Right forelimb (tissue), 1 donor: ENCODE measurements at regions not wholly inside any gene's neighbourhood (a gene's known extent, or its start where the extent isn't known, plus 50 kb on each side); places are given as distances from the start of the nearest gene placed in this dataset.
A peak's percentile ranks its signal among the peaks of the same experiment; 100 is the strongest.
"Not testable (repeated sequence)": the region's sequence is repeated elsewhere in the genome, so short reads cannot be mapped to it uniquely, and the experiment has no call there.

Experiments used
- DNase-seq: peaks from one replicate; pipeline ENCODE4 v3.0.0-alpha.2; 2018

DNA sequence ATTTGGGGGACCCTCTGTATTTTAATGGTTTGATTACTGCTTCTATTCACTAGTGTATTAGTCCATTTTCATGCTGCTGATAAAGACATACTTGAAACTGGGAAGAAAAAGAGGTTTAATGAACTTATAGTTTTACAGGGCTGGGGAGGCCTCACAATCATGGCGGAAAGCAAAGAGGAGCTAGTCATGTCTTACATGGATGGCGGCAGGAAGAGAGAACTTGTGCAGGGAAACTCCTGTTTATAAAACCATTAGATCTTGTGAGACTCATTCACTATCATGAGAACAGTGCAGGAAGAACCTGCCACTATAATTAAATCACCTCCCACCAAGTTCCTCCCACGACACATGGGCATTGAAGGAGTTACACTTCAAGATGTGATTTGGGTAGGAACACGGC is 464.5 kb upstream of the RGS18 start:
- no peak for DNase-seq

DNA sequence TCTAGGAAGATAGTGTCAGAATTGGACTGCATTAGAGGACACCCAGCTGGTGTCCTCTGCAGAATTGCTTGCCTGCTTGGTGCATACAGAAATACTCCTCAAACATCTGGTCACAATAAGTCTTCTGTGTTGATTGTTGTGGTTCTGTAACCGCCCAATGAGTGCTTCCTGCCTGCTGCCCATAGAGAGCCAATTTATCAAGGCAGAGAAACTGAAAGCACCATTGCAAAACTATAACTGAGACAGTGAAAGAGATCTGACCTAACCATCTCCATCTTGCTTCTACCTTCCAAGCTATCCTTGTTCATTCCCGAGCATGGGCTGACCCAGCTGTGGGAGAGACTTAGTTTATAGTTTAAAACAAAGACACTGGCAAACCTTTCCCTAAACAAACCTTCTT is 462.4 kb upstream of the RGS18 start:
- DNase-seq, result no peak

DNA sequence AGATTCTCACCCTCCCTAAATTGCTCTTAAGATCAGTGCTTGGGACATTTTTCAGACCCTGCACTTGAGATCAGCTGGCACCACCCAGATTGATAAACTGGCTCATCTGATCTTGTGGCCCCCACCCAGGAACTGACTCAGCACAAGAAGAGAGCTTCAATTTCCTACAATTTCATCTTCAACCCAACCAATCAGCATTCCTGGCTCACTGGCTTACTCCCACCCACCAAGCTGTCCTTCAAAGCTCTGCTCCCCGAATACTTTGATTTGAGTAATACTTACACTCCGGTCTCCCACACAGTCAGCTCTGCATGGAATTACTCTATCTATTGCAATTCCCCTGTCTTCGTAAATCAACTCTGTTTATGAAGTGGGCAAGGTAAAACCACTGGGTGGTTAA is 461.9 kb upstream of the RGS18 start:
- DNase-seq, result no peak

DNA sequence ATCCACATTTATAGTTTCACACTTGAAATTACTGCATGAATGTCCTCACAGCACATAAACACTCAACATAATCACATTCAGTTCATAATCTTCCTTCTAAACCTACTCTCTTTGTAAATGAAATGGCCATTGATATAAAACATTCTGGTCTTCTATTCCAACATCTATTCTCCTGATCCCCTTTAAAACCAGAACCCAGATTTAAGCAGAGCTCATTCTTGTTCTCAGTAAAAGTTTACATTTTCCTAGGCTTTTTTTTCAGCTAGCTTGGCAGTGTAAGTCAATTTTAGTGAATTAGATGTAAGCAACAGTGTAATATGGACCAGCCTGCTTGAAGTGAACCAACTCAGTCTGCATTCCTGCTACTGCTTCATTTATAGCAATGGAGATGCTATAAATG is 460.7 kb upstream of the RGS18 start:
- no peak for DNase-seq

DNA sequence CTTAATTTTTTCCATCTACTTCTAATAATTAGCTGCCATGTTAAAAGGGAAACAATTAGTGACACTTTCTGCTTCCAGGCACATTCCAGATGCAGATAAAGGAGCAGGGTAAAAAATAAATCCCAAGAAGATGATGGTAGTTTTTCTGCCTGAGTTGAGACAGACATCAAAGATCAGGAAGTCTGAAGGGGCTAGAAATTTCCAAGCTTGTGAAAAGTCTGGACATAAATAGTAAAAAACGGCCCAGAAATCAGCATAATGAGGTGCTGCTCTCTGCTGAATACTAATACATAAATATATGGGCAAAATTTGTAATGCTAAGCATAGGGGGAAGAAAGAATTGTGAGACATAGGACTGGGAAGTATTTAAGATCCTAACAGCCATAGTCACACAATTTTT is 460.0 kb upstream of the RGS18 start:
- DNase-seq, result no peak

DNA sequence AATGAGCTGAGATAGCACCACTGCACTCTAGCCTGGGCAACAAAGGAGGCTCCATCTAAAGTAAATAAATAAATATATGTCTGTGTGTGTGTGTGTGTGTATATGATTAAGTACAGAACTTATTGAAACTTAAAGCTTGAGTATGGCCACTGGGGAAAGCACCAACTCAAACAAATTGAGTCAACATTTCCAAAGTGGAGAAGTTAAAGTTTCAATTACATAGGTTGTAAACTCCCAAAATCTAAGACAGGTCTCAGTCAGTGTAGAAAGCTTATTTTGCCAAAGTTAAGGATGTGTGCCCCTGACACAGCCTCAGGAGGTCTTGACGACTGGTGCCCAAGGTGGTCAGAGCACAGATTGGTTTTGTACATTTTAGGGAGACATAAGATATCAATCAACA is 458.9 kb upstream of the RGS18 start:
- DNase-seq, result no peak

DNA sequence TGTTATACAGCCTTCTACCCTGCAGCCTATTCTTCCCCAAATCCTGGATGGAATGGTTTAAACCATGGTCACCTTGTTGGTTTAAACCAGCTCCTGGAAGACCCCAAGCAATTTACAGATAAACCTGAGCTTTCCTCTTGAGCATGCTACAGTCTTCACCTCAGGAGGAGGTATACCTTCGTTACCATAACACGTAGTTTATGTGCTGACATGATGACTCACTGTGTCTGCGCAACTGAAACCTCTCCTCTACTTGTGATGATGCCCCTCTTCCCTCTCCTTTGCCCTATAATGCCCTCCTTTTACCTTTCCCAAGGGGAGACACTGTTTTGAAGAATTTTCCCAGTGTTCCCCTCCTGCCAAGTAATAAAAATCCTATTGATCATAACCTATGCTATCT is 457.3 kb upstream of the RGS18 start:
- no peak for DNase-seq

DNA sequence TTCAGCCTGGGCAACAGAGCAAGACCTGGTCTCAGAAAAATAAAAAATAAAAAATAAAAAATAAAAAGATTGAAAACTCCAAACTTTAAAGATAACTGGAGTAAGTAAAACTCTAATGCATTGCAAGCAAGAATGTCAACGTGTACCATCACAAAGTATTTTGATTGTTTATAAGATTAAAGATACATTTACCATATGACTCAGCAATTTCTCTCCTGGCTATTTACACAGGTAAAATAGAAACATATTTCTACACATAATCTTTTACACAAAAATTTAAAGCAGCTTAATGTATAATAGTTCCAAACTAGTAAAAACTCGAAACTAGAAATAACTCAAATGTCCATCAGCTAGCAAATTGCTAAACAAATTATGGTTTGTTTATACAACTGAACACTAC is 456.1 kb upstream of the RGS18 start:
- no peak for DNase-seq

DNA sequence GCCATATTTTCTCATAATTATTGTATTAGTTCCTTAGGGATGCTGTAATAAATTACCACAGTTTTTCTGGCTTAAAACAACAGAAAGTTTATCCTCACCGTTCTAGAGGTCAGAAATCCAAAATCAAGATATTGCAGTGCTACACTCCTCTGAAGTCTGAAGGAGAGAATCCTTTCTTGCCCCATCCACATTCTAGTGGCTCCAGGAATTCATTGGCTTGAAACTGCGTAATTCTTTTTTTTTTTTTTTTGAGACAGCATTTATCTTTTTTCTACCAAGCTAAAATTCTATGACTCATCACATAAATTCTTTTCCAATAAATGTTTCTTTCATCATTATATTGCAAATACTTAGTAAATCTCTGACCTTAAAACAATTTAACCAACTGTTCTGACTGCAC is 451.0 kb upstream of the RGS18 start:
- no peak for DNase-seq

DNA sequence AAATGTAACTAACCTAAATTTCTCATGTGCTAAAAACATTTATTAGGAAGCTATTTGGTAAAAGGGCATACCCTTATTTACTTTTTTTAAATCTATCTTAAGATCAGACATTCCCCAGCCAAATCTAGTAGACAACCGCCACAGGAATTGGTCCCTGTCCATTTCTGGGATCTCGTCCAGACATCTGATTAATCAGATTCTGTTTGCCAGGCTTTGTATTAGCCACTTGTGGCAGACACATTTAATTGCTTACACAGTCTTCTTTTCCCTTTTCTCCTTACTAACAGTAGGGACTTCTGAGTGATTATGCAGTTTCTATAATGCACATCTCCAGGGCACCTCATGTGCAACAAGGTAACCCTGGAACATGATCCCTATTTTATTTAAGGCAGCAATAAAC is 449.0 kb upstream of the RGS18 start:
- DNase-seq, result no peak

DNA sequence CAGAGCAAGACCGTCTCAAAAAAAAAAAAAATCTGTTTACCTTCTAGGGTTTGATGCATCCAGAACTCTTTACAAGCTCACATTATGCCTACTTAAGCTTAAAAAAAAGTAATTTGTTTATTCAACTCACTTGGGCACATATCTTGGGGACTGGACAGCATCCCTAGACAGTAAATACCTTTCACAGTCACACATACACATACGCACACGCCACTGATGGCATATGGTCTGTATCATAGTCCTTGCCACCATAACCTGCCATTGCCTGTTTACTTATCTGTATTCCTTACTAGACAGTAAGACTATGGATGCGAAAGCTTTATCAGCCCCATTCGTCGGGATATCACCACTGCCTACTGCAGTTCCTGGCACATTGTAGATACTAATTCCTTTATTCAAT is 446.3 kb upstream of the RGS18 start:
- no peak for DNase-seq

DNA sequence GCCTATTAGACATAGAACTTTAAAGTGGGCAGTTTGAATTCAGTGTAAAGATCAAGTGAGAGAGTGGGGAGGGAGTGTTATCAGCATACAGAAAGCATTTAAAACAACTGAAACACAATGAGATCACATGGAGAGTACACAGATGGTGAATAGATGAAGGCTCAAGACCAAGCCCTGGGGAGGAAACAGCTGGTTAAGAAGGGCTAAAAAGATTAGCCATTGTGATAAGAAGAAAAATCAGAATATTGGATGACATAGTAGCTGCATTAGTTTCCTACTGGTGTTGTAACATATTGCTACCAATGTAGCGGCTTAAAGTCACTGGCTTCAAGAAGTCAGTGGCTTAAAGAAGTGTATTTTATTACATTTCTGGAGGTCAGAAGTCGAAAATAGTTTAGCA is 443.4 kb upstream of the RGS18 start:
- DNase-seq, result no peak

DNA sequence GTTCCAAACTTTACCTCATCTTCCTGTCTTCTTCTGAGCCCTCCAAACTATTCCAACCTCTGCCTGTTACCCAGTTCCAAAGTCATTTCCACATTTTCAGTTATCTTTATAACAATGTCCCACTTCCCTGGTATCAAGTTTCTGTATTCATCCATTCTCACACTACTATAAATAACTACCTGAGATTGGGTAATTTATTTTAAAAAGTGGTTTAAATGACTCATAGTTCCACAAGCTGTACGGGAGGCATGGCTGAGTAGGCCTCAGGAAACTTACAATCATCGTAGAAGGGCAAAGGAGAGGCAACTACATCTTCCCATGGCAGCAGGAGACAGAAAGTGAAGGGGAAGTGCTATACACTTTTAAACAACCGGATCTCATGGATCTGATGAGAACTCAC is 428.5 kb upstream of the RGS18 start:
- no peak for DNase-seq

DNA sequence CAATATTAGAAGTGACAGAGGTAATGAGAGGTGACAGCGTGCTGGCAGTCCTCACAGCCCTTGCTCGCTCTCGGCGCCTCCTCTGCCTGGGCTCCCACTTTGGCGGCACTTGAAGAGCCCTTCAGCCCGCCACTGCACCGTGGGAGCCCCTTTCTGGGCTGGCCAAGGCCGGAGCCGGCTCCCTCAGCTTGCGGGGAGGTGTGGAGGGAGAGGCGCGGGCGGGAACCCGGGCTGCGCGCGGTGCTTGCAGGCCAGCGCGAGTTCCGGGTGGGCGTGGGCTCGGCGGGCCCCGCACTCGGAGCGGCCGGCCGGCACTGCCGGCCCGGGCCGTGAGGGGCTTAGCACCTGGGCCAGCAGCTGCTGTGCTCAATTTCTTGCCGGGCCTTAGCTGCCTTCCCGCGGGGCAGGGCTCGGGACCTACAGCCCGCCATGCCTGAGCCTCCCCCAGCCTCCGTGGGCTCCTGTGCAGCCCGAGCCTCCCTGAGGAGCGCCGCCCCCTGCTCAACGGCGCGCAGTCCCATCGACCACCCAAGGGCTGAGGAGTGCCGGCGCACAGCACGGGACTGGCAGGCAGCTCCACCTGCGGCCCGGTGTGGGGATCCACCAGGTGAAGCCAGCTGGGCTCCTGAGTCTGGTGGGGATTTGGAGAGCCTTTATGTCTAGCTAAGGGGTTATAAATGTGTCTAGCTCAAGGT is 426.5 kb upstream of the RGS18 start:
- DNase-seq, result not testable (repeated sequence)

DNA sequence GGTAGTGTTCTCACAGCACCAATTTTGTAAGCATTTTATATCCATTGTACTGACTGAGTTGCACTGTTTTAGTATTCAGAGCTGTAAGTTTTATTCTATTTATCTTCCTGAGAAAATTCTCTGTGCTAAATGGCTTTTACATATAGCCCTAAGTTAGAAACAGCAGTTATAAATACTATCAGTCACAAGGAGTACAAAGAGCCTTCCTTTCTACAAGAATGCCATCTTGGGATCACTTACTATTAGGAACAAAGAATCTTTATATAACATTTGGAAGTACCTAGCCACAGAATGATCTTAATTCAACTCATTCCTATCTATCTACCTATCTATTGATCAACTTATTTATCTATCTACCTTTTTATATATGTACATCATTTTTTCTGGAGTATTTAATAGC is 423.9 kb upstream of the RGS18 start:
- no peak for DNase-seq

DNA sequence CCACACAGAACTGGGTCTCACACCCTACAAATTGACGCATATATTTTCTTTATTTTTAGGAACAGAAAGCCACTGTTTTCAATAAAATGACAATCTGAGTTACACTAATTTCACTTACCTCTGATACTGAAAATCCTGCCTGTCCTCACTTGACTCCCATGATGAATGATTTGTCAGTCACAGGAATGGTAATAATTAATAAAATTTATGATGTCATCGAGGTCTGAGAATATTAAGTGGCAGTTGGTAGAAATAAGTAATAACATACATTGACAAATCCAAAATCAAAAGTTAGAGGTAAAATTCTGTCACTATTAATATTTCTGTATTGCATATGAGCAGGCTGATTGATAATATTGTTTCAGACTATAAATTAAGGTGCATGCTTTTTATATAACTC is 418.7 kb upstream of the RGS18 start:
- DNase-seq, result no peak

DNA sequence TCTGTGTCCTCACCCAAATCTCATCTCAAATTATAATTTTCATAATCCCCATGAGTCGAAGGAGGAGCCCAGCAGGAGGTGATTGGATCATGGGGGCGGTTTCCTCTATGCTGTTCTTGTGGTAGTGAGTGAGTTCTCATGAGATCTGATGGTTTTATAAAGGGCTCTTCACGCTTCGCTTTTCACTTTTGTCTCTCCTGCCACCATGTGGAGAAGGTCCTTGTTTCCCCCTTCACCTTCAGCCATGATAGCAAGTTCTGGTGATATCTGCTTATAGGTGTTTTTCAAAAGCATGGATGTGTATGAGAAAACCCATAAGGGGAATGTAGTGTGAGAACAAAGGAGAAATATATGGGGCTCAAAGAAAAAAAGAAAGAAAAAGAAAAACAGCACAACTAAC is 405.9 kb upstream of the RGS18 start:
- DNase-seq, result no peak

DNA sequence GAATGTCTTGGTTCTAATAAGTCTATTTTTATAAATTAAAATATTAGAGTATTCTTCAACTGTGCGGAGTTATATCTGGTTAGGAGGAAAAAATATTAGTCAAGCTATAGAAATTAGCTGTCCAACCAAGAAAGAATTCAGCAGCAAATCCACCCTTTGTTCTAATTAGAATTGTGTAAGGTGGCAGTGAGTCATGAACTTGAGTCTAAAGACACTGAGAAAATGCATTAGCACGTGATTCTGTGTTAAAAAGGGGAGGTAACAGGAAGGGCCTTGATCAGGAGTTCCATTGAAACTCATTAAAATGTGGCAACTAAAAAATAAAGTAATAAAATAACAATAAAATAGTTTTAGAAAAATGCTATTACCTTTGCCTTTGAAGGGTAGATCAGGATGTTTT is 398.2 kb upstream of the RGS18 start:
- DNase-seq, result no peak

DNA sequence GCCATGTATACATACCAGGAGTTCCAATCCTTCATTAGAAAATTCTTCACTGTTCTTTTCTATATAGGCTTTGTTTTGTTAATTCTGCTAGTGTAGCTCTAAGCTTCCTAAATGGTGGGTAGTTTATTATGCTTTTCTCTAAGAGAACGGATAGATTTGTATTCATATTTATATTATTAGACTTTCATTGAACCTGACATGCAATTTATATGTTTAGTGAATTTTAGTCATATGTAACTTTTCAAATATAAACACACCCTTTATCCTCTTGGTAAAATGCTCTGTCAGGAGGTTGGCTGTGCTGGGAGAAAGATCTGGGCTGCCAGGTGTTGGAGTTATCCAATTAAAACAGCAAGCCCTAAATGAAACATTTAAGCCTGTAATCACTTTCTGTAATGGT is 369.7 kb upstream of the RGS18 start:
- DNase-seq, result no peak

DNA sequence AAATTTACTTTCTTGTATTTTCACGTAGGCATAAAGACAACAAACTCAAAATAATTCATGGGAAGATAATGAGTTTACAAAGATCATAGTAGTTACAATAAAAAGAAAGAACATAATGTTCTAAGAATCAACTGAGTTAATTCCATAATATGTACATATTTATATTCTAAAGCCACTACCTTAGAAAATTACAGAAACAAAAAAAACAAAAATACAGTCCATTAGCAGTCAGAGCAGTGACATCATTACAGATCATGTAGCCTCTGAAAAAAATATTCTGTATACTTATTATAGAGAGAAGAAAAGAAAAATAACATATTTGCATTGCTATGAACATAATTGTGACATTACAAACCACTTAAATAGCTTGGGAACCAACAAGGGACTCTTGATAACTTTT is 360.1 kb upstream of the RGS18 start:
- DNase-seq, result no peak

DNA sequence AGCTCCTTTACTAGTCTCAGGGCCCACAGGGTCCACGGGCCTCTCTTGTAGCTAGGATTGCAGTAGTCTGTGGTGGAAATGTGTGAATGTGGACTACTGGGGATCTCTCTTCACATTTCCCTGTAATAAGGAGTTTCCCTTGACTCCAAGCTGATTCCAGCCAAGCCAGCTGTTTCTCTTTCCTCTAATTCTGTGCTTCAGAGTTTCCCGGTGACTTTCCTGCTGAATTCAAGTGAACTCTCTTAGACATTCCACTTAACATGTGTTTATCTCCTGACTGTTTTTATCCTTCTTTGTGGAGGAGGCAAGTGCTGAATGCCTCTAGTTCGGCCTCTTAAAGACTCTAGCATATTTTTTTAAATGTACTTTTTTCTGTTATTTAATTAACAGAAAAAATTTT is 354.0 kb upstream of the RGS18 start:
- DNase-seq, result peak; percentile 40

DNA sequence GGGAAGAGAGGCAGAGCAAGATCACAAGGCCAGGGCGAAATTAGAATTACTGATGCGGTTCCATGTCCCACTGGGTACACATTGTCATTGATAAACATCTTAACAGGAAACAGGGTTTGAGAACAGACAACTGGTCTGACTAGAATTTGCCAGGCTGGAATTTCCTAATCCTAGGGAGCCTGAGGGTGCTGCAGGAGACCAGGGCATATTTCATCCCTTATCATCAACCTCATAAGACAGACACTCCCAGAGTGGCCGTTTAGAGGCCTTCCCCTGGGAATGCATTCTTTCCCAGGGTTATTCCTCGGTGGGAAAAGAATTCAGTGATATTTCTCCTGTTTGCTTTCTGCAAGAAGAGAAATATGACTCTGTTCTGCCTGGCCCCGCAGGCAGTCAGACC is 344.7 kb upstream of the RGS18 start:
- not testable (repeated sequence) for DNase-seq

DNA sequence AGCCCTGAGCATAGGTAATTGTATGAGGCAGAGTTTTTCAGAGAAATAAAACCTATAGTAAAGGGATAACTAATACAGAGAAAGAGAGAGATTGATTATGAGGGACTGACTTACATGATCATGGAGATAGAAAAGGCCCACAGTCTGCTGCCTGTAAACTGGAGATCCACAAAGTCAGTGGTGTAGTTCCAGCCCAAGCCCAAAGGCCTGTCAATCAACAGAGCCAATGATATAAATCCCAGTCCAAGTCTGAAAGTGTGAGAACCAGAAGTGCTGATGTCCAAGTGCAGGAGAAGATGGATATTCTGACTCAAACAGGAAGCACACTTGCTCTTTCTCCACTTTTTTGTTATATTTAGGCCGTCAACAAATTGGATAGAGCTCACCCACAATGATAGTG is 340.1 kb upstream of the RGS18 start:
- DNase-seq, result no peak

DNA sequence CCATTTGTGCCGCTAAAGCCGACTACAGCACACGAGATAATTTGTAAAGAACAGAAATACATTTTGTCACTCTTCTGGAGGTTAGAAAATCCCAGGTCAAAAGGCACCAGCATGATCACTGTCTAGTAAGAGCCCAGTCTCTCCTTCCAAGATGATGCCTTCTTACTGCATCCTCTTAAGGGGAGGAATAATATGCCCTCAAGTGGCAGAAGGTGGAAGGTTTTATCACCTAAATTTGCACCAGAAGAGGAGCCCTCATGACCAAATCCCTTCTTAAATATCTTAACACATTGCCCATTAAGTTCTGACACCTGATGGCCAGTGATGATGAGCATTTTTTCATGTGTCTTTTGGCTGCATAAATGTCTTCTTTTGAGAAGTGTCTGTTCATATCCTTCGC is 326.7 kb upstream of the RGS18 start:
- DNase-seq, result no peak

DNA sequence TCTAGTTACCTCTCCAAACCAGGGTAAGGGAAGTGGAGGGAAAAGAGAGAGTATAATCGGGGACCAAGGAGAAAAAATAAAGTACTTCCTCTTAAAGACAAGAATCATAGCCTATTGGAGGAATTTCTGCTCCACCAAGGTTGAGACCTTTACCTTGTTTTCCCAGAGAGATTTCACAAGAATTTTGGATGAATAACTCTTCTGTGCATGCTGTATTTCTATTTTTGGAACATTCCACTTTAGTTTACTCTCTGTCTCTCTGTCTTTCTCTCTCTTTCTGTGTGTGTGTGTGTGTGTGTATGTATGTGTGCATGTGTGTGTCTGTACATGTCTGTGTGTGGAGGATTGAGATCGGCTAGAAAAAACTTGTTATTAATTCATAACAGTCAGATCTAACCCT is 318.4 kb upstream of the RGS18 start:
- no peak for DNase-seq
